PFSK-1 (cell line): ENCODE measurements at regions not wholly inside any gene's neighbourhood (a gene's known extent, or its start where the extent isn't known, plus 50 kb on each side); places are given as distances from the start of the nearest gene placed in this dataset.

Experiments
- FOXP2 ChIP-seq: optimal IDR thresholded peaks from 2 replicates; pipeline ENCODE3; 2011; ENCODE audit warnings: borderline replicate concordance, control low read depth, inconsistent platforms; ENCODE audit not compliant: insufficient read depth; ENCODE audit errors: extremely low read length, extremely low read depth
- POLR2AphosphoS5 ChIP-seq: IDR thresholded peaks from 2 replicates; pipeline ENCODE4 v1.6.1; 2012; ENCODE audit warnings: low read depth, mild to moderate bottlenecking, control low read depth, low read length, moderate library complexity
- SIN3A ChIP-seq: IDR thresholded peaks from 2 replicates; pipeline ENCODE4 v1.6.1; 2012; ENCODE audit warnings: mild to moderate bottlenecking, low read length, moderate library complexity, borderline replicate concordance; ENCODE audit not compliant: insufficient read depth
- TAF1 ChIP-seq: IDR thresholded peaks from 2 replicates; pipeline ENCODE4 v1.6.1; 2012; ENCODE audit warnings: low read length, control low read depth, borderline replicate concordance; ENCODE audit not compliant: insufficient read depth
- TF ChIP-seq, protein P1 (sequence below), 2 experiments: IDR thresholded peaks; 2 replicates each; pipeline versions ENCODE4 v1.6.1 to v1.8.0; 2011 to 2012; ENCODE audit warnings: low read depth in 2 of 2, low read length in 2 of 2, control low read depth in 1 of 2, inconsistent platforms in 1 of 2, mild to moderate bottlenecking in 1 of 2, moderate library complexity in 1 of 2; ENCODE audit not compliant: insufficient read depth in 1 of 2

DNA sequence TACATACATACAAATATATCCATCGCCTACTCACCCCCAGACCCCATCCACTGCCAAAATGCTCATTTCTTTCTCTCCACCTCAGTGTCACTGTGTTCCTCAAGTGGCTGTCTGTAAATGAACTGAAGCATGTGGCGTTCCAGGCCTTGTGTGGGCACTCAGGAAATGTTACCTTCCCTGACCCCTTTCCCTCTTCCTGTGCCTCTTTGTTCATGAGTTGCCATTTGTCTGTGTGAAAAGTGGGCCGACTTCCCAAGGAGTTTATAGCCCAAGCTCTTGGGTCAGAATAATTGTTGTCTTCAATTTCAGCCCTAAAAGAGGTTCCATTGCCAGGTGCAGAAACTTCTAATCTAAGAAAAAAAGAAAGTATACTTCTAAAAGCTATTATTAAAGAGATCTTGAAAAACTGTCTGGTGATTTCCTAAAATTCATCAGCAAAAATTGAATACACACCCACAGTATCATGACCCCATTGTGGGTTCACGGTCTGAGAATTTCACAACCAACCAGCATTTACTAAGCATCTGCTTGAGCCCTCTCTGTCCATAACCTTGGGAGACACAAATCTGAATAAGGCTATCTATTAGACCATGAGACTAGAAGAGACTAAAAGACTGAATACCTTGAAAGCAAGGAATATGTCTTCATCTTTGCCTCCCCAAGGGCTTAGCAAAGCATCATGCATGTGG, 201.4 kb upstream of the EEA1 start:
- TF ChIP-seq POLR2AphosphoS5 (no peak), TAF1 (no peak), FOXP2 (no peak), SIN3A (no peak)
- TF ChIP-seq, protein P1, sequence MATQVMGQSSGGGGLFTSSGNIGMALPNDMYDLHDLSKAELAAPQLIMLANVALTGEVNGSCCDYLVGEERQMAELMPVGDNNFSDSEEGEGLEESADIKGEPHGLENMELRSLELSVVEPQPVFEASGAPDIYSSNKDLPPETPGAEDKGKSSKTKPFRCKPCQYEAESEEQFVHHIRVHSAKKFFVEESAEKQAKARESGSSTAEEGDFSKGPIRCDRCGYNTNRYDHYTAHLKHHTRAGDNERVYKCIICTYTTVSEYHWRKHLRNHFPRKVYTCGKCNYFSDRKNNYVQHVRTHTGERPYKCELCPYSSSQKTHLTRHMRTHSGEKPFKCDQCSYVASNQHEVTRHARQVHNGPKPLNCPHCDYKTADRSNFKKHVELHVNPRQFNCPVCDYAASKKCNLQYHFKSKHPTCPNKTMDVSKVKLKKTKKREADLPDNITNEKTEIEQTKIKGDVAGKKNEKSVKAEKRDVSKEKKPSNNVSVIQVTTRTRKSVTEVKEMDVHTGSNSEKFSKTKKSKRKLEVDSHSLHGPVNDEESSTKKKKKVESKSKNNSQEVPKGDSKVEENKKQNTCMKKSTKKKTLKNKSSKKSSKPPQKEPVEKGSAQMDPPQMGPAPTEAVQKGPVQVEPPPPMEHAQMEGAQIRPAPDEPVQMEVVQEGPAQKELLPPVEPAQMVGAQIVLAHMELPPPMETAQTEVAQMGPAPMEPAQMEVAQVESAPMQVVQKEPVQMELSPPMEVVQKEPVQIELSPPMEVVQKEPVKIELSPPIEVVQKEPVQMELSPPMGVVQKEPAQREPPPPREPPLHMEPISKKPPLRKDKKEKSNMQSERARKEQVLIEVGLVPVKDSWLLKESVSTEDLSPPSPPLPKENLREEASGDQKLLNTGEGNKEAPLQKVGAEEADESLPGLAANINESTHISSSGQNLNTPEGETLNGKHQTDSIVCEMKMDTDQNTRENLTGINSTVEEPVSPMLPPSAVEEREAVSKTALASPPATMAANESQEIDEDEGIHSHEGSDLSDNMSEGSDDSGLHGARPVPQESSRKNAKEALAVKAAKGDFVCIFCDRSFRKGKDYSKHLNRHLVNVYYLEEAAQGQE (IDR thresholded peaks at IDR 0.05; ENCODE audit: insufficient read depth in 1 of 2, low read depth in 2 of 2, low read length in 2 of 2): no peak

DNA sequence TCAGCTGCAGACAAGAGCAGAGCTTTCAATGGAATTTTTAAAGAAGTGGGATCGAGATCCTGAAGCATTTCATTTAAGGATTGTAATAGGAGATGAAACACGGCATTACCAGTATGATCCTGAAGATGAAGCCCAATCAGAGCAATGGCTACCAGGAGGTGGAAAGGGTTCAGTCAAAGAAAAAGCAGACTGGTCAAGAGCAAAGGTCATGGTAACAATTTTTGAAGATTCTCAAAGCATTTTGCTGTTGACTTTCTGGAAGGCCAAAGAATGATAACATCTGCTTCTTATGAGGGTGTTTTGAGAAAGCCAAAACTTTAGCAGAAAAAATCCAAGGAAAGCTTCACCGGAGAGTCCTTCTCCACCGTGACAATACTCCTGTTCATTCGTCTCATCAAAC, 204.3 kb upstream of the EEA1 start:
- no peak for TF ChIP-seq SIN3A
- no peak for TF ChIP-seq TAF1
- no peak for TF ChIP-seq POLR2AphosphoS5
- TF ChIP-seq, protein P1 (IDR thresholded peaks at IDR 0.05; ENCODE audit: insufficient read depth in 1 of 2, low read depth in 2 of 2, low read length in 2 of 2): no peak
- TF ChIP-seq FOXP2: no peak

DNA sequence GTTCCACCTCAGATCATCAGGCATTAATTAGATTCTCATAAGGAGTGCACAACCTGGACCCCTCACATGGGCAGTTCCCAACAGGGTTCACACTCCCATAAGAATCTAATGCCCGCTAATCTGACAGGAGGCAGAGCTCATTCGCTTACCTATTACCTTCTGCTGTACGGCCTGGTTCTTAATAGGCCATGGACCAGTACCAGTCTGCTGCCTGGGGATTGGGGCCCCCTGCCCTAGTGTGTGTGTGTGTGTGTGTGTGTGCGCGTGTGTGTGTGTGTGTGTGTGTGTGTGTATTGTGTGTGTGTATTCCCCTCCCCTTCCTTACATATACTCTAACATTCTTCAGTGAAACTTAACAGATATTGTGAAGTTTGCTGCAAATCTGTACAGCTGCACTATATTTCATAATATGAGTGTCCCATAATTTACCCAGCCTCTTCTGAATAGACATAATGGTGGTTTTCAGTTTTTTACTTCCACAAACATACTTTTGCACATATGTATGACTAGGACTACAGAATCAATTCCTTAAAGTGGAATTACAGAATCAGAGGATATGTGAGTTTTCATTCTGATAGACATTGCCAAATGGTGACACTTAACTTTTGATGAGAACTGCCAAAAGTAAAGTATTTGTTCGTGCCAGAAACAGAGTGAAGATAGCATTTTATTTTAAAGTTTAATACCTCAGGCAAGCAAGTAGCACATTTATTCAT, 205.2 kb upstream of the EEA1 start:
- TF ChIP-seq POLR2AphosphoS5: no peak

DNA sequence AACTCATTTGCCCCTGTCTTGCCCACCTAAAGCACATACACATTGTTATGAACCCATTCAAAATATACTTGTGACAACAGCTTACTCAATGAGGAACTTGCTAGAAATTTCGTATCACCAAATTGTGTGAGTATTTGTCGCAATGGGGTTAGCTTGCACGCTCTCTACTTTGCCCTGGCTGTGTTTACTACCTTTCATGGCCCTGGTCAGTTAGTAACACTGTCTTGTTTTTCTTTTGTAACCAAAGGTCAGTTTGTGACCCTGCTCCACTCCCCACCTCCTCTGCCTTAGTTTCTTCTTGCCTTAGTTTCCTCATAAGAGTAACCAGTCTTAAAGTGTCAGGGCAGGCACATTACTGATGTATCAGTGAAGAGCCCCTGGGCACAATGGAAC, 205.8 kb upstream of the EEA1 start:
- TF ChIP-seq, protein P1 (IDR thresholded peaks at IDR 0.05; ENCODE audit: insufficient read depth in 1 of 2, low read depth in 2 of 2, low read length in 2 of 2): no peak
- TF ChIP-seq POLR2AphosphoS5 (no peak), FOXP2 (no peak), SIN3A (no peak), TAF1 (no peak)

DNA sequence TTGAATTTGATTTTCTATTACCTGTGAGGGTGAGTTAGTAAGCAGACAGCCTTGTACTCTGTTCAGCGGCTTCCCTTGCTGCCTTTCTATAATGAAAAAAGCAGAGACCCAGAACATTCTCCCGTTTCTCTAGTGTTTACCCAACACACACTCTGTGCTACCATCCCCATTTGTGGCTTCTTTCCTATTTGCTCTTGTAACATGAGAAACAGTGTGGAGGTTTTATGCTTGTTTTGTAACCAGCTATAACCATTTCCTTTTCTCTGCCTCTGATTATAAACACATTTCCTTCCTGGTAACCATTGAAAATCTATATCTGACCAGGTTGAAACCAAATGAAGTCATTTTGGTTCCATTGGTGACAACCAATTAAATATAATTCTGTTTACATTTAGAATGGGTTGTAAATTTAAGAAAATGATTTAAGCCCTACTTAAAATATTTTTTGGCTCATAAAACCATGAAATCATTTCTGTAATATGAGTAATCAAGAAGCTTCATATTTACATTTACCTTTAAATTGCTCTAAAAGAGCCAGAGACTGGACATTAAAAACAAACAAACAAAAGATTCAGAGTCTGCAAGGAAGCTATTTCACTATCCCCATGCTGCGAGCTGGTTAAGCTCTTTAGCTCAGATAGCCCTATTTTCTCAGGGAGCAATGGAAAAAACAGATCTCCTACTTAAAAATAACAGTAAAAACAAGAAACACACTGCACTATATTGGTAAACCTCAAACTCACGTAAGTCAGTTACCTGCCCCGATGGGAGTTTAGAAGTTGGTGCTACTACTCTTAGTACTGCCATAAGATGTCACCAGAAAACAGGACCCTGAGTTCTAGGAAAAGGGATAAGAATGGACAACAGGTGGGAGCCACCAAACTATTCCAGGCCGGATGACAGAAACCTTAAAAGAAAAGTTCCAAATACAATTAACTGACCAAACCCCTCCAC, 206.5 kb upstream of the EEA1 start:
- TF ChIP-seq FOXP2 (no peak), TAF1 (no peak), SIN3A (no peak), POLR2AphosphoS5 (no peak)
- TF ChIP-seq, protein P1 (IDR thresholded peaks at IDR 0.05; ENCODE audit: insufficient read depth in 1 of 2, low read depth in 2 of 2, low read length in 2 of 2): no peak
